ENCODE measurements at regions not wholly inside any gene's neighbourhood (a gene's known extent, or its start where the extent isn't known, plus 50 kb on each side); places are given as distances from the start of the nearest gene placed in this dataset.

DNA sequence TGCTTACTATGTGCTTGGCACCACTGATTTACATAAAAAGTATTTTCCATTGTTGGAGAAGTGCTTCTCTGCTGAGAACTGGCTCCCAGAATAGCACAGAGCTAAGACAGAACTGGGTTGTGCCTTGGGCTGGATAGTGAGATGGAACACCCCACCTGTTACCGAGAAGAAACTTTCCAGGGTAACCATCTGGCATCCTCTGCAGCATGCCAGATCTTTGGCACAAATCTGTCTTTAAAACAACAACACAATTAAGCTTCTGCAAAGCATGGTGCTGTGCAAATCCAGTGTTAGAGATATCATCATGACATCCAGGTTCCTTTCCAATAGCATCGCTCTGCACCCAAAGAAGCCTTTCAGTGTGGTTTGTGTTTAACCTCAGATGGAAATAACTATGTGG lies 202.5 kb upstream of the RFC3 start:
- CTCF ChIA-PET = no interaction called here

DNA sequence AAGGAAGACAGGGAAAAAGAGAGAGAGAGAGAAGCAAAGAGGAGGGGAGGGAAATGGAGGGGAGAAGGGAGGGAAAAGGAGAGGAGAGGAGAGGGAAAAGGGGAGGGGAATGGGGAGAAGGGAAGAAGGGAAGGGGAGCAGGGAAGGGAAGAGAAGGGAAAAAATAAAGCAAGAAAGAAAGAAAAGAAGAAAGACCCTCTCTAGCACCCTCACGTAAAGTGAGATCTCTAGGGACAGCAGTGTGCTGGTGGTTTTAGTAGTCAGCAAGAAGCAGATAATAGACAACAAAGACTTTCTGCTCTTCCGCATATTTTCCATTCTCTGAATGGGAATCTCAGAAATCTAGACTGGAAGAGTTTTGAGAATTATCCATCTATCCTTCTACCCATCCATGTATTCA lies 201.8 kb upstream of the RFC3 start:
- Histone ChIP-seq H3K27me3 (replicated peaks in 2 of 5; ENCODE audit: control insufficient read depth in 4 of 5, insufficient read depth in 5 of 5, low read length in 4 of 5) (no peaks in the 10 kb centered on the region), H3K4me3 (ENCODE audit: control insufficient read depth in 1 of 7, extremely low read depth in 1 of 7, insufficient read depth in 4 of 7, low read depth in 2 of 7, low read length in 6 of 7) (no peak overlapping the region), H3K36me3 (ENCODE audit: control insufficient read depth in 4 of 4, insufficient read depth in 4 of 4, low read length in 3 of 4) (no peaks in the 10 kb centered on the region), H3K4me1 (ENCODE audit: control extremely low read depth in 1 of 4, control insufficient read depth in 4 of 4, insufficient read depth in 4 of 4, low read length in 3 of 4) (no peaks in the 10 kb centered on the region), H3K27ac (ENCODE audit: insufficient read depth in 1 of 2, low read depth in 1 of 2, low read length in 2 of 2, poor library complexity in 1 of 2, severe bottlenecking in 2 of 2) (no peak overlapping the region), H3K9me3 (ENCODE audit: control extremely low read depth in 1 of 5, control insufficient read depth in 4 of 5, insufficient read depth in 2 of 5, low read depth in 1 of 5, low read length in 4 of 5) (no peaks in the 10 kb centered on the region)
- POLR2A ChIA-PET = interaction anchor here (0.6 kb wide), 1 partner anchor 198 kb away, joined by 4 read pairs; no protein-coding TSS in a partner anchor
- WGBS (ENCODE audit: insufficient coverage) = 100% methylated on average over 1 of the region's 2 CpGs
- DNase-seq = no peak
- CTCF ChIA-PET = no interaction called here

More for the DNA sequence above, 202.5 kb upstream of the RFC3 start:
- POLR2A ChIA-PET = interaction anchor here (0.6 kb wide), 1 partner anchor 197 kb away, joined by 4 read pairs; no protein-coding TSS in a partner anchor
- H3K27me3 ChIP-seq (replicated peaks in 2 of 5; ENCODE audit: control insufficient read depth in 4 of 5, insufficient read depth in 5 of 5, low read length in 4 of 5) = no peaks in the 10 kb centered on the region
- no peaks in the 10 kb centered on the region for H3K9me3 ChIP-seq (ENCODE audit: control extremely low read depth in 1 of 5, control insufficient read depth in 4 of 5, insufficient read depth in 2 of 5, low read depth in 1 of 5, low read length in 4 of 5)
- no peaks in the 10 kb centered on the region for H3K4me1 ChIP-seq (ENCODE audit: control extremely low read depth in 1 of 4, control insufficient read depth in 4 of 4, insufficient read depth in 4 of 4, low read length in 3 of 4)
- H3K36me3 ChIP-seq (ENCODE audit: control insufficient read depth in 4 of 4, insufficient read depth in 4 of 4, low read length in 3 of 4) = no peaks in the 10 kb centered on the region
- no peak overlapping the region for H3K4me3 ChIP-seq (ENCODE audit: control insufficient read depth in 1 of 7, extremely low read depth in 1 of 7, insufficient read depth in 4 of 7, low read depth in 2 of 7, low read length in 6 of 7)
- WGBS (ENCODE audit: insufficient coverage) = 83% methylated on average over 1 of the region's 2 CpGs
- H3K27ac ChIP-seq (ENCODE audit: insufficient read depth in 1 of 2, low read depth in 1 of 2, low read length in 2 of 2, poor library complexity in 1 of 2, severe bottlenecking in 2 of 2) = no peak overlapping the region
- no peak for DNase-seq

DNA sequence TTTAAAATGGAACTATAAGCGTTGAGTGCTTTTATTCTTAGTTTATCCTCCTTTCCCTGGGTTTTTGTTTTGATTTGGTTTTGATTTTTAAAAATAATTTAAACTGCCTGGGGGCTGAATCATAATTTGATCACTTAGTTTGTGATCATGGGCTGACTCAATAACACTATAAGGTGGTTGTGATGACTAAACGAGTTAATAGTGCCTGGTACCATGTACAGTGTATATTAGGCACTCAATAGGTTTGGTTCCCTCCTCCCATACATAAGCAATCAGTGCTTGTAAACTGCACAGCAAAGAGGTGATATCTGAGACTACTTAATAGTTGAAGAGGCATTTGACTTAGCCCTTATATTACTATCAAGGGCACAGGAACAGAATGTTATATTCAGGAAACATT lies 200.9 kb upstream of the RFC3 start:
- Histone ChIP-seq H3K27me3 (replicated peaks in 2 of 5; ENCODE audit: control insufficient read depth in 4 of 5, insufficient read depth in 5 of 5, low read length in 4 of 5) (no peaks in the 10 kb centered on the region), H3K4me3 (ENCODE audit: control insufficient read depth in 1 of 7, extremely low read depth in 1 of 7, insufficient read depth in 4 of 7, low read depth in 2 of 7, low read length in 6 of 7) (no peak overlapping the region), H3K4me1 (ENCODE audit: control extremely low read depth in 1 of 4, control insufficient read depth in 4 of 4, insufficient read depth in 4 of 4, low read length in 3 of 4) (no peaks in the 10 kb centered on the region), H3K9me3 (ENCODE audit: control extremely low read depth in 1 of 5, control insufficient read depth in 4 of 5, insufficient read depth in 2 of 5, low read depth in 1 of 5, low read length in 4 of 5) (no peaks in the 10 kb centered on the region), H3K27ac (ENCODE audit: insufficient read depth in 1 of 2, low read depth in 1 of 2, low read length in 2 of 2, poor library complexity in 1 of 2, severe bottlenecking in 2 of 2) (no peak overlapping the region), H3K36me3 (ENCODE audit: control insufficient read depth in 4 of 4, insufficient read depth in 4 of 4, low read length in 3 of 4) (no peaks in the 10 kb centered on the region)
- CTCF ChIA-PET = no interaction called here
- no peak for DNase-seq
- POLR2A ChIA-PET = no interaction called here
- no CpG with 5 or more reads among the region's 2 CpGs for WGBS (ENCODE audit: insufficient coverage)

DNA sequence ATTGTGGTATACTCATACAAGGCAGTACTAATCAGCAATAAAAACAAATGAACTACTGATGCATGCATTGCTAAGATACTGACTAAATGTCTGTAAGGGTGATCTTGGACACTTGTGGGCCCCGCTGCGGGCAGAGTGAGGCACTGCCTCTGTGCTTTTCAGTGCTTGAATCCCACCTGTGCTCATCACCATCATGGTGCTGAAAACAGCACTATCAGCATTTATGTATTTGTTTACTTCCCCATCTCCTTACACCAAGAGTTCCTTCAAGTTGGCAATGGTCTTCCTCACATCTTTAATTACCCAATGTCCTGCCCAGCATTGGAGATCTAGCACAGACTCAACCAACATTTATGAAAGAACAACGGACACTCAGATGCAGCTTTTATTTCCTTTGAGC lies 193.7 kb upstream of the RFC3 start:
- POLR2A ChIA-PET = no interaction called here
- no peaks in the 10 kb centered on the region for H3K9me3 ChIP-seq (ENCODE audit: control extremely low read depth in 1 of 5, control insufficient read depth in 4 of 5, insufficient read depth in 2 of 5, low read depth in 1 of 5, low read length in 4 of 5)
- CTCF ChIA-PET = no interaction called here
- H3K4me1 ChIP-seq (ENCODE audit: control extremely low read depth in 1 of 4, control insufficient read depth in 4 of 4, insufficient read depth in 4 of 4, low read length in 3 of 4) = no peaks in the 10 kb centered on the region
- H3K36me3 ChIP-seq (ENCODE audit: control insufficient read depth in 4 of 4, insufficient read depth in 4 of 4, low read length in 3 of 4) = no peaks in the 10 kb centered on the region
- WGBS (ENCODE audit: insufficient coverage) = 91% methylated on average over 3 of the region's 3 CpGs
- no peak overlapping the region for H3K4me3 ChIP-seq (ENCODE audit: control insufficient read depth in 1 of 7, extremely low read depth in 1 of 7, insufficient read depth in 4 of 7, low read depth in 2 of 7, low read length in 6 of 7)
- no peak for DNase-seq
- H3K27me3 ChIP-seq (replicated peaks in 2 of 5; ENCODE audit: control insufficient read depth in 4 of 5, insufficient read depth in 5 of 5, low read length in 4 of 5) = no peaks in the 10 kb centered on the region
- no peak overlapping the region for H3K27ac ChIP-seq (ENCODE audit: insufficient read depth in 1 of 2, low read depth in 1 of 2, low read length in 2 of 2, poor library complexity in 1 of 2, severe bottlenecking in 2 of 2)

DNA sequence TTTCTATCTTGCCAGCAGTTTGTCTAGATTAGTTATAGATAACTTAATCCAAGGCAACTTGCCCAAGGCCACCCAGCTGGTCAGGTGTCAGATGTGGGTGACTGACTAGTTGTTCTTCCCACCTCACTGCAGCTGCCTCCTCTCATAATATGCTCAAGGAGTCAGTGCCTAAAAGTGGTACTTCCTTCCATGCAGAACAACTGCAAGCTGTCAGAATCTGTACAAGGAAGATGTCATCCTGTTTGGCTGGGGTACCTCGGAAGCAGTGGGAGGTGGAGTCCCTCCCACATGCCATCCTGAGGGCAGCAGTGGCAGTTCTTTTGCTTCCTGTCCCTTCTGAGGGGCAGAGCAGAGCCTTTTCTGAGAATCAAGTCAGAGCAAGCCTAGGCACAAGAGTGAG lies 193.2 kb upstream of the RFC3 start:
- H3K9me3 ChIP-seq (ENCODE audit: control extremely low read depth in 1 of 5, control insufficient read depth in 4 of 5, insufficient read depth in 2 of 5, low read depth in 1 of 5, low read length in 4 of 5) = no peaks in the 10 kb centered on the region
- no peak overlapping the region for H3K27ac ChIP-seq (ENCODE audit: insufficient read depth in 1 of 2, low read depth in 1 of 2, low read length in 2 of 2, poor library complexity in 1 of 2, severe bottlenecking in 2 of 2)
- POLR2A ChIA-PET = no interaction called here
- H3K4me1 ChIP-seq (ENCODE audit: control extremely low read depth in 1 of 4, control insufficient read depth in 4 of 4, insufficient read depth in 4 of 4, low read length in 3 of 4) = no peaks in the 10 kb centered on the region
- WGBS (ENCODE audit: insufficient coverage) = 40% methylated on average over 1 of the region's 1 CpG
- H3K36me3 ChIP-seq (ENCODE audit: control insufficient read depth in 4 of 4, insufficient read depth in 4 of 4, low read length in 3 of 4) = no peaks in the 10 kb centered on the region
- no peak for DNase-seq
- CTCF ChIA-PET = no interaction called here
- no peaks in the 10 kb centered on the region for H3K27me3 ChIP-seq (replicated peaks in 2 of 5; ENCODE audit: control insufficient read depth in 4 of 5, insufficient read depth in 5 of 5, low read length in 4 of 5)
- no peak overlapping the region for H3K4me3 ChIP-seq (ENCODE audit: control insufficient read depth in 1 of 7, extremely low read depth in 1 of 7, insufficient read depth in 4 of 7, low read depth in 2 of 7, low read length in 6 of 7)

DNA sequence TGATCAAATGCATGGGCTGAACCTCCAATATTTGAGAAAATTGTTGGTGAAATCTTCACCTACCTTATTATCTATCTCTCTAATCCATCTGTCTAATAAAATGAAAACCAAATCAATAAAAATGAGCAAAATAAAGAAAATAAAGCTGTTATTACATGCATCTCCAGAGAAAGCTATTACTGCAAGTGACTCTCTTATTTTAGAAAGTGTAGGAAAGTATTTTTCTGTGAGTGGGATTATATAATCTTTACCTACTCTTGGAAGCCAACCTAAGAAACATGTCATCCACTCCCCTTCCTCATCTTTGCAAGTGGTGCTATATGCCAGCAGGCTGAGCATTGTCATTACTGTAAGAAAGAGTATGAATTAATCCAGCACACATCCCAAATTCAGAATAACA lies 191.5 kb upstream of the RFC3 start:
- no peak overlapping the region for H3K4me3 ChIP-seq (ENCODE audit: control insufficient read depth in 1 of 7, extremely low read depth in 1 of 7, insufficient read depth in 4 of 7, low read depth in 2 of 7, low read length in 6 of 7)
- CTCF ChIA-PET = interaction anchor here (0.6 kb wide), 1 partner anchor 958 kb away, joined by 3 read pairs; no protein-coding TSS in a partner anchor

DNA sequence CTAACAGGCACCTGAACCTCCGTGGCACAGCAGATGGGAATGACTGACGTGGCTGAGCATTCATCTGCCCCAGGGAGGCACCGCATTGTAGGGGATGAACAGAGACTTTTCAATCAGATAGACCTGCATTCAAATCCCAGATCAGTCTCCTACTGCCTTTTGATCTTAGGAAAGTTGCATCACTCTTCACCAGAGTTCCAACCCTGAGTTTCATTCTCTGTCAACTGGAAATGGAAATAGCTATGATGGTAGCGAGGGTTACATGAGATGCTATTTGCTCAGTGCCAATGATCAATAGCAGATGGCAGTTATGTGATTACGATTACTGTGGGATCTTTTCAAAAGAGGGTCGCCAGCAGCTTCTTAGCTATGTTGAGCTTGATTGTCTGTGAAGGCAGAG lies 189.3 kb upstream of the RFC3 start:
- H3K4me3 ChIP-seq (ENCODE audit: control insufficient read depth in 1 of 7, extremely low read depth in 1 of 7, insufficient read depth in 4 of 7, low read depth in 2 of 7, low read length in 6 of 7) = no peak overlapping the region
- WGBS (ENCODE audit: insufficient coverage) = 96% methylated on average over 6 of the region's 6 CpGs
- no peaks in the 10 kb centered on the region for H3K27me3 ChIP-seq (replicated peaks in 2 of 5; ENCODE audit: control insufficient read depth in 4 of 5, insufficient read depth in 5 of 5, low read length in 4 of 5)
- ChIA-PET CTCF (no interaction called here), POLR2A (no interaction called here)
- no peak for DNase-seq
- H3K4me1 ChIP-seq (ENCODE audit: control extremely low read depth in 1 of 4, control insufficient read depth in 4 of 4, insufficient read depth in 4 of 4, low read length in 3 of 4) = no peaks in the 10 kb centered on the region
- no peak overlapping the region for H3K27ac ChIP-seq (ENCODE audit: insufficient read depth in 1 of 2, low read depth in 1 of 2, low read length in 2 of 2, poor library complexity in 1 of 2, severe bottlenecking in 2 of 2)
- H3K9me3 ChIP-seq (ENCODE audit: control extremely low read depth in 1 of 5, control insufficient read depth in 4 of 5, insufficient read depth in 2 of 5, low read depth in 1 of 5, low read length in 4 of 5) = no peaks in the 10 kb centered on the region
- H3K36me3 ChIP-seq (ENCODE audit: control insufficient read depth in 4 of 4, insufficient read depth in 4 of 4, low read length in 3 of 4) = no peaks in the 10 kb centered on the region

More for the DNA sequence above, 191.5 kb upstream of the RFC3 start:
- DNase-seq = no peak
- H3K9me3 ChIP-seq (ENCODE audit: control extremely low read depth in 1 of 5, control insufficient read depth in 4 of 5, insufficient read depth in 2 of 5, low read depth in 1 of 5, low read length in 4 of 5) = no peaks in the 10 kb centered on the region
- no peaks in the 10 kb centered on the region for H3K4me1 ChIP-seq (ENCODE audit: control extremely low read depth in 1 of 4, control insufficient read depth in 4 of 4, insufficient read depth in 4 of 4, low read length in 3 of 4)
- POLR2A ChIA-PET = no interaction called here
- H3K27me3 ChIP-seq (replicated peaks in 2 of 5; ENCODE audit: control insufficient read depth in 4 of 5, insufficient read depth in 5 of 5, low read length in 4 of 5) = no peaks in the 10 kb centered on the region
- H3K27ac ChIP-seq (ENCODE audit: insufficient read depth in 1 of 2, low read depth in 1 of 2, low read length in 2 of 2, poor library complexity in 1 of 2, severe bottlenecking in 2 of 2) = no peak overlapping the region
- H3K36me3 ChIP-seq (ENCODE audit: control insufficient read depth in 4 of 4, insufficient read depth in 4 of 4, low read length in 3 of 4) = no peaks in the 10 kb centered on the region
